HepG2 (cell line): ENCODE measurements at regions not wholly inside any gene's neighbourhood (a gene's known extent, or its start where the extent isn't known, plus 50 kb on each side); places are given as distances from the start of the nearest gene placed in this dataset.
A peak's percentile ranks its signal among the peaks of the same experiment; 100 is the strongest.
"Not testable (repeated sequence)": the region's sequence is repeated elsewhere in the genome, so short reads cannot be mapped to it uniquely, and the experiment has no call there.

Experiments used
- ATAC-seq: fragments of 200-7000 bp; cut with Tn5 transposase; 3 replicates; pipeline ENCODE4 v1.9.1; 2020; ENCODE audit warnings: mild to moderate bottlenecking, moderate library complexity
- BruUV-seq: library from RNA; stranded (reverse); fragments of 400-500 nt; replicated peaks from 2 replicates; lab custom pipeline; 2021; lab: Mats Ljungman, UMichigan
- CTCF ChIA-PET: fragments of 300-600 bp; formaldehyde crosslinking; extraction: SDS; loops from one replicate; lab custom pipeline; 2021; ENCODE audit warnings: low total read pairs, inconsistent platforms, low intra/inter-chr PET ratio; lab: Yijun Ruan, JAX
- POLR2A ChIA-PET: fragments of 350-600 bp; sonication (Branson Sonifier 250); formaldehyde crosslinking; loops from one replicate; lab custom pipeline; 2020; ENCODE audit warnings: antibody characterized with exemption, inconsistent platforms; lab: Yijun Ruan, JAX
- DNase-seq: peaks from one replicate; pipeline ENCODE4 v3.0.0-alpha.2; 2015; ENCODE audit warnings: low spot score
- FAIRE-seq: peaks from 3 replicates; lab custom pipeline; 2011; peaks lifted over from hg19 to GRCh38; lab: Jason Lieb, UNC
- H2AFZ ChIP-seq: one replicate; pipeline ENCODE4 v1.6.1; 2011; ENCODE audit warnings: low read length, inconsistent platforms
- H3K27ac ChIP-seq: fragments of 300-600 bp; 3 replicates; pipeline ENCODE4 v1.8.0; 2011; ENCODE audit warnings: mixed run types, mild to moderate bottlenecking, mixed read lengths, low read length, inconsistent platforms; ENCODE audit not compliant: insufficient read depth; ENCODE audit errors: extremely low read length
- H3K27me3 ChIP-seq, 2 experiments: fragments of 200-600 bp in 1 of 2; 2 replicates in 1 of 2; 3 replicates in 1 of 2; pipeline versions ENCODE4 v1.6.0 to v1.8.0; 2011; ENCODE audit warnings: low read length in 2 of 2, mild to moderate bottlenecking in 2 of 2, moderate library complexity in 2 of 2, inconsistent platforms in 1 of 2; ENCODE audit not compliant: insufficient read depth in 2 of 2, control insufficient read depth in 1 of 2
- H3K36me3 ChIP-seq, 2 experiments: fragments of 200-600 bp in 1 of 2; replicated peaks in 1 of 2; 2 replicates in 1 of 2; 3 replicates in 1 of 2; pipeline versions ENCODE4 v1.5.1 to v1.8.0; 2011; ENCODE audit warnings: low read length in 2 of 2, inconsistent platforms in 1 of 2; ENCODE audit not compliant: insufficient read depth in 2 of 2, control insufficient read depth in 1 of 2
- H3K4me1 ChIP-seq: 2 replicates; pipeline ENCODE4 v1.5.1; 2012; ENCODE audit warnings: low read length, inconsistent platforms; ENCODE audit not compliant: insufficient read depth
- H3K4me2 ChIP-seq: 2 replicates; pipeline ENCODE4 v1.6.0; 2011; ENCODE audit warnings: low read depth, low read length, inconsistent platforms
- H3K4me3 ChIP-seq, 3 experiments: fragments of 200-600 bp in 1 of 3; sonication (generic), shearing (Covaris generic) in 1 of 3; replicated peaks in 1 of 3; 2 replicates each; pipeline ENCODE4 v1.5.1; 2011 to 2016; ENCODE audit warnings: low read length in 3 of 3, inconsistent platforms in 2 of 3, low read depth in 2 of 3, mild to moderate bottlenecking in 2 of 3, control low read depth in 1 of 3, mixed read lengths in 1 of 3; ENCODE audit not compliant: insufficient read depth in 1 of 3
- H3K79me2 ChIP-seq: one replicate; pipeline ENCODE4 v1.6.1; 2011; ENCODE audit warnings: low read length, inconsistent platforms; ENCODE audit not compliant: insufficient read depth
- H3K9ac ChIP-seq: 2 replicates; pipeline ENCODE4 v1.6.0; 2011; ENCODE audit warnings: mild to moderate bottlenecking, low read depth, low read length, inconsistent platforms; ENCODE audit not compliant: insufficient read depth
- H3K9me3 ChIP-seq: 2 replicates; pipeline ENCODE4 v1.5.1; 2012; ENCODE audit warnings: mild to moderate bottlenecking, low read length
- H4K20me1 ChIP-seq: 2 replicates; pipeline ENCODE4 v1.6.0; 2011; ENCODE audit warnings: inconsistent platforms, mild to moderate bottlenecking, low read length, moderate library complexity; ENCODE audit not compliant: insufficient read depth
- ARNT2 ChIP-seq: sonication (generic); formaldehyde crosslinking; IDR thresholded peaks from 2 replicates; pipeline ENCODE4 v1.8.0; 2022; ENCODE audit warnings: mild to moderate bottlenecking, low read depth, missing genetic modification reagents, moderate library complexity
- CEBPB ChIP-seq: IDR thresholded peaks from 2 replicates; pipeline ENCODE4 v1.6.1; 2011; ENCODE audit warnings: low read depth, low read length, improper control_type of control experiment, borderline replicate concordance
- TEAD3 ChIP-seq: optimal IDR thresholded peaks from 2 replicates; pipeline ENCODE3; 2016; ENCODE audit warnings: borderline replicate concordance
- ZNF646 ChIP-seq: sonication (generic); formaldehyde crosslinking; IDR thresholded peaks from 2 replicates; pipeline ENCODE4 v1.9.0; 2021; ENCODE audit warnings: mild to moderate bottlenecking, missing genetic modification reagents
- WGBS: methylation state at CpG from one replicate; pipeline ENCODE4 v1.1.6; 2017; ENCODE audit warnings: low lambda C conversion rate; 5-methylcytosine and 5-hydroxymethylcytosine counted together
- in situ Hi-C: cut with HindIII; loops from 2 replicates; pipeline ENCODE4 v1.10.0; 2017; ENCODE audit warnings: low pct_unique_long_range_greater_than_20kb; ENCODE audit not compliant: extremely low pct_ligation_motif_present
- intact Hi-C: fragments of 100-400 bp; cut with micrococcal nuclease; formaldehyde crosslinking; loops from one replicate; pipeline ENCODE4 v1.10.0; 2022; ENCODE audit not compliant: unreplicated experiment

DNA sequence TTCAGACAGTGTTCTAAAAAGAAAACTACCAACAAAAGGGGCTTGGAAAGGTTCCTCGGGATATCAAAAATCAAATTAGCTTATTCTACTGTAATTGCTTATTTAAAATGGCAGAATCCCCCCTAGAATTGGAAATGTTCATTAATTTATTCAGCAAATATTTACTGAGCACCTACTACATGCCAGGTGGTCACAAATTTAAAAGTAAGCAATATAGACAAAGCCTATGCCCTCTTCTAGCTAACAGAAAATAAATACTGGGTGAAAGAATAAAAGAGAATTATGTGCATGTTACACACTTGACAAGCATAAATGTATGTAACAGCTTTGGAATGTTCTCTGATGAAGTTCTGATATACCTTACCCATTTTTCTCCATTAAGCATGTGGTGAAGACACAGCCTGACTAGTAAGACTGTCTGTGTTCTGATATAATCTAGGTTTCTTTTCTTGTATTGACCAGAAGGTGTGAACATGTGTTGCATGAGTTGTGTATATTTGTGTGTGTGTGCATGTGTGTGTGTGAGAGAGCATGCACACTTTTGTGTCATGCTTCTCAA is 606.7 kb upstream of the CITED2 start (continued):
- no peak for TF ChIP-seq ZNF646
- no peak for TF ChIP-seq ARNT2 (CRISPR knock-in tag)

DNA sequence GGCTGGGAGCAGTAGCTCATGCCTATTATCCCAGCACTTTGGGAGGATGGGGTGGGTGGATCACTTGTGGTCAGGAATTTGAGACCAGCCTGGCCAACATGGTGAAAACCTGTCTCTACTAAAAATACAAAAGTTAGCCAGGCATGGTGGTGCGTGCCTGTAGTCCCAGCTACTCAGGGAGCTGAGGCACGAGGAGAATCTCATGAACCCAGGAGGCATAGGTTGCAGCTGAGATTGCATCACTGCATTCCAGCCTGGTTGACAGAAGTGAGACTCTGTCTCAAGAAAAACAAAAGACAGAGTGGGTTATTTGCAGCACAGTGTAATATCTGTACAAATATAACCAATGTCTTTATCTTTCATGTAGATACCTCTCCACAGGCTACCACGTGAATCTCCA is 606.2 kb upstream of the CITED2 start:
- CTCF ChIA-PET, H3K4me2 ChIP-seq, in situ Hi-C loops, POLR2A ChIA-PET: not testable (repeated sequence)
- TF ChIP-seq CEBPB (peak; percentile 60; the same call in 1 of the 2 replicates), TEAD3 (CRISPR knock-in tag) (peak; percentile 12)
- TF ChIP-seq, all 625 proteins: peak for 2; not testable (repeated sequence) for 623
- intact Hi-C loops, H3K4me1 ChIP-seq, H3K9ac ChIP-seq, H3K27ac ChIP-seq, H3K27me3 ChIP-seq, H3K36me3 ChIP-seq, BruUV-seq, H4K20me1 ChIP-seq, H3K9me3 ChIP-seq, FAIRE-seq, ATAC-seq, DNase-seq, H2AFZ ChIP-seq, H3K4me3 ChIP-seq, H3K79me2 ChIP-seq: not testable (repeated sequence)
- 3% methylated on average over 3 of the region's 3 CpGs for WGBS
